K562 (cell line): ENCODE measurements at regions not wholly inside any gene's neighbourhood (a gene's known extent, or its start where the extent isn't known, plus 50 kb on each side); places are given as distances from the start of the nearest gene placed in this dataset.

Source experiments
- AFF1 ChIP-seq, 2 experiments: fragments of 450-650 bp; IDR thresholded peaks; 2 replicates each; pipeline ENCODE4 v1.6.1; 2018; ENCODE audit warnings: mild to moderate bottlenecking in 2 of 2, low read depth in 1 of 2; ENCODE audit not compliant: partially characterized antibody in 2 of 2
- CTCF ChIP-seq, 3 experiments: IDR thresholded peaks in 2 of 3; conservative IDR thresholded peaks in 1 of 3; 2 replicates each; pipeline ENCODE4 v1.5.1; 2011 to 2012; ENCODE audit warnings: low read length in 3 of 3, mild to moderate bottlenecking in 3 of 3, control low read depth in 2 of 3, improper control_type of control experiment in 1 of 3, inconsistent platforms in 1 of 3, low read depth in 1 of 3, mixed read lengths in 1 of 3, moderate library complexity in 1 of 3; ENCODE audit not compliant: insufficient read depth in 2 of 3
- DNMT1 ChIP-seq: fragments of 450-650 bp; IDR thresholded peaks from 2 replicates; pipeline ENCODE4 v1.6.1; 2016; ENCODE audit warnings: antibody characterized with exemption, mild to moderate bottlenecking
- E2F3 ChIP-seq: fragments of 250-450 bp; sonication (Bioruptor Pico); IDR thresholded peaks from 2 replicates; pipeline ENCODE4 v1.4.0; 2020; ENCODE audit warnings: mild to moderate bottlenecking
- SETDB1 ChIP-seq: IDR thresholded peaks from one replicate; pipeline ENCODE4 v1.6.1; 2012; ENCODE audit warnings: low read length, control low read depth, inconsistent platforms
- STAT6 ChIP-seq: sonication (generic); formaldehyde crosslinking; IDR thresholded peaks from 2 replicates; pipeline ENCODE4 v1.8.1; 2023; ENCODE audit warnings: mild to moderate bottlenecking, missing genetic modification reagents

- TF ChIP-seq AFF1 (IDR thresholded peaks at IDR 0.05; ENCODE audit: low read depth in 1 of 2, partially characterized antibody in 2 of 2) (no peak), STAT6 (CRISPR knock-in tag) (no peak), SETDB1 (no peak), DNMT1 (no peak), E2F3 (CRISPR knock-in tag) (no peak), CTCF (IDR thresholded peaks at IDR 0.05 in 2 of 3, conservative IDR thresholded peaks at IDR 0.05 in 1 of 3; ENCODE audit: insufficient read depth in 2 of 3, low read depth in 1 of 3, low read length in 3 of 3) (no peak)
- TF ChIP-seq, all 486 proteins: peak for 0
These were observed 118.9 kb upstream of the USP9X start (continued) for GRCh38 chrX:40966213-40966820.
